ENCODE measurements at regions not wholly inside any gene's neighbourhood (a gene's known extent, or its start where the extent isn't known, plus 50 kb on each side); places are given as distances from the start of the nearest gene placed in this dataset.

GRCh38 chr10:36178616-36179015 lies 536.5 kb upstream of the FZD8 start:
- DNase-seq (ENCODE audit: low spot score), result no peak

- DNase-seq (ENCODE audit: low spot score), result no peak
Observed at GRCh38 chr10:36177071-36177470, 535.0 kb upstream of the FZD8 start.

- no peak for DNase-seq (ENCODE audit: low spot score)
Observed at GRCh38 chr10:36175954-36176353, 533.9 kb upstream of the FZD8 start.

DNA sequence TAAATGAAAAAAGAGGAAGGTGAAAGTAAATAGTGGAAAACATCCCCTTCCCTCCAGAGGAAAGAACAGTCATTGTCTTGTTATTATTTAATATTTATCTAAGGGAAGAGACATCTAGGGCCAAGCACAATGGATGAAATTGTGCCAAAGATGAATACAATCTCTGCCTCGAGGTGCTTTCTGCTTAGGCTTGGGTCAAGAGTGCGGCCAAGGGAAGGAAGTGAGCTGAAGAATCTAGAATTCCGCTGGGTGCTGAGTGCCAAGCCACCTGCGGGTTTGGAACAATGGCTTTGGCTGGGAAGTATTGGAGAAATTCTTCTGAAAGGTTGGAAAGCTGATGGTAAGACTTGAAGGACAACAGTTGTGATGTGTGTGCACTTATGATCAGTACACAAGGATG lies 531.3 kb upstream of the FZD8 start:
- no peak for DNase-seq (ENCODE audit: low spot score)

GRCh38 chr10:36171953-36172940 lies 530.2 kb upstream of the FZD8 start:
- no peak for DNase-seq (ENCODE audit: low spot score)

GRCh38 chr10:36171556-36171952 lies 529.5 kb upstream of the FZD8 start:
- DNase-seq (ENCODE audit: low spot score), result no peak

- no peak for DNase-seq (ENCODE audit: low spot score)
Observed at GRCh38 chr10:36170943-36171501, 528.9 kb upstream of the FZD8 start.

DNA sequence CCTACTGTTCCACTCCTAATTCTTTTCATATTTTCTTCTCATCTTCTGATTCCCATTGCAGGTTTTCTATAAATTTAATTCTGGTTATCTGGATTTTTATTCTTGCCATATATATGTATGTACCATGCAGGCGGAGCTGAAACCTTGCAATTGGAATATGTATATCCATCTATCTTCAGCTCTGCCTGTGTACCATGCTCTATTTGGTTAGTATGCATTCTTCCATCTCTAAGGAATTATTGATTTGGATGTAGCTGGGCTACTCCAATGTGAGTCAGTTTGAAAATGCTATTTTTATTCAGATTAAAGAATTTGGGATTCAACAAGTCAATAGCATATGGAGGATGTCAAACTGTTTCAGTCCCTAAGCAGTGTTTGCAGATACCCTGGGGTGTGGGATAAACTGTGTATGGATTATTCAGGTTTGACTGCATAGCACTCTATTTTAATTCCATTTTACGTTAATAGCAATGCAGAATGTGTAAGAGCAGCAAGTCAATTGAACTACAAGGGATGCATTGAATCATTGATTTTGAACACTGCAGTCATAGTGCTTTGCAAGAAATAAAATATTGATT lies 528.1 kb upstream of the FZD8 start:
- no peak for DNase-seq (ENCODE audit: low spot score)

DNA sequence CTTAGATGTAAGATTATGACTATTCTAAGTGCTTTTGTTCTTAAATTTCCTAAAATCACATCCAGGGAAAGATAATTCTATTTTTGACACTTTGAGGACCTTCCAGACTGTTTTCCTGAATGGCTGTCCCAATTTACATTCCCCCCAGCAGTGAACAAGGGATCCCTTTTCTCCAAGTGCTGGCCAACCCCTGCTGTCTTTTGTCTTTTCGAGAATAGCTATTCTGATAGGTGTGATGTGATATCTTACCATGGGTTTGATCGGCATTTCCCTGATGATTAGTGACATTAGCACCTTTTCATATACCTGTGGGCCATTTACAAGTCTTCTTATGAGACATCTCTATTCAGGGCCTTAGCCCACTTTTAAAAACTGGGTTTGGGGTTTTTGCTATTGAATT lies 526.7 kb upstream of the FZD8 start:
- DNase-seq (ENCODE audit: low spot score), result no peak

GRCh38 chr10:36164556-36165504 lies 522.7 kb upstream of the FZD8 start:
- no peak for DNase-seq (ENCODE audit: low spot score)

- peak; percentile 15 for DNase-seq (ENCODE audit: low spot score)
Observed at GRCh38 chr10:36163827-36164226, 521.7 kb upstream of the FZD8 start.

DNA sequence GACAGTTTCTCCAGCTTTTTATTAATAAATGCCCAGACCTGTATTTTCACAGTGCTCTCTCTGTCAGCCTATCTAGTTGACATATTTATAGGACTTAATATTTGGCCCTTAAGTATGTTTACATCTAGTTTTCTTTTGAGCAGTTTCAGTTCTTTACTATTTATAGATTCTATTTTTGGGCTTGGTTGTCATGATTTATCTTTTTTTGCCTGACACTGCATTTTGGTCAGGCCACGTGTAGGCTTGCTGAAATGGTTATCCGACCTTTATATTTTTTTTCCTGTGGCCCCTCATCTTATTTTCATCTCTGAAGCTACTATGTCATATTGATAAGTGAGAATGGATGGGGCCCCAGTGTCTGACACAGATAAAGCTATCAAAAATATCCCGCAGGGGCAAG lies 515.4 kb upstream of the FZD8 start:
- no peak for DNase-seq (ENCODE audit: low spot score)

DNA sequence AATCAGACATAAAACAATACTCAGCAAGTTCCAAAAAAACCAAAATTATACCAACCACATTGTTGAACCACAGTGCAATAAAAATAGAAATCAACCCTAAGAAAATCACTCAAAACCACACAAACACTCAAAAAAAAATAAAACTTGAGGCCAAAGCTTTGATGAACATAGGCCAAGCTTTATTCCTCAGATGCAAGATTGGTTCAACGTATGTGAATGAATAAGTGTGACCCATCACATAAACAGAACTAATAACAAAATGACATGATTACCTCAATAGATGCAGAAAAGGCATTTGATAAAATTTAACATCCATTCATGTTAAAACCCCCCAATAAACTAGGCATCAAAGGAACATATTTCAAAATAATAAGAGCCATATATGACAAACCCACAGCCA lies 506.1 kb upstream of the FZD8 start:
- DNase-seq (ENCODE audit: low spot score), result no peak

GRCh38 chr10:36147529-36147928 lies 505.4 kb upstream of the FZD8 start:
- DNase-seq (ENCODE audit: low spot score), result no peak

DNA sequence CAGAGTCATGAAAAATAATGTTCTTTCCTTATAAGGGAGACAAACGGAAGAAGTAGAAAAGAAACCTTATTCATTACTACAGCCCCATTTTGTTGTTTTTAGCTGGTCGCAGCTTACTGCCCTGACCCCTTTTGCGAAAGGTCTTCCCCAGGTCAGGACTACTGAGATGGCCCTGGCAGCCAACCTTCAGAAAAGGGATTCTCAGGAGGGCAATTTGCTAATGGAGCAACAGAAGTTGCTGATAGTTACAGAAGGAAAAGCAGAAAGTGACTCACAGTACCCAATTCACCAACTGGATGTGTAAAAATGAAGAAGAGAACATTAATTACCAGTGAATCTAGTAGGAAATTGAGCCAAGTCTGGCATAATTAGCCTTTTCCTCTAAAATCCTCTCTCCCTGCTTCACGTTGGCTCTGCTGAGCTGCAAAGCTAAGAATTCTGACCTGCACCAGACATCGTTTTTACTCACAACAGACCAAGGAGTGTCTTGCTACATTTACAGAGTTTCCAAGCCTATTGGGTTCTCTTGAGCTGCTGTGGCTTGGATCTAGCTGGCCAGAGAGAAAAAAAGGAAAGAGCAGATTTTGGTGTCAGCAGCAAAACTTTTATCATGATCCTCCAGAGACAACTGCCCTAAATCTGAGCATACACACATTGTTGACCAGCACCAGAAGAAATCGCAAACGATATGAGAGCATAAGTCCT lies 499.9 kb upstream of the FZD8 start:
- no peak for DNase-seq (ENCODE audit: low spot score)

DNA sequence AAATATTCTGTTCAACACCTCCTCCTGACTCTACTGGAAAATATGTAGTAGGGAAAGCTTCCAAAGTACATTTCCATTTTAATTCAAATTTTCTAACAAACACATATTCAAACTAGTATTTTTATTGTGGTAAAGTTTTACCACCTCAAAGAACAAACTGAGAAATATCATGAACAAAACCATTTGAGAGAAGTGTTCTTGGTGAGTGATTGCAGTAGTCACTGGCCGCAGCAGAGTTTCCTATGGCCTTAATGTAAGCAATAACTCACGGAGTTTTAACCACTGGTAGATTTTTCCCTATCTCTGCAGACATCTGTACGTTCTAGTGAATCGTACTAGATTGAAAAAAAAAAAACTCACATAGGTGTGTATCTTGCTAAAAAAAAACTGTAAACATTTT lies 487.0 kb upstream of the FZD8 start:
- no peak for DNase-seq (ENCODE audit: low spot score)

GRCh38 chr10:36126076-36126475 lies 484.0 kb upstream of the FZD8 start:
- DNase-seq (ENCODE audit: low spot score), result no peak

GRCh38 chr10:36119455-36119854 lies 477.4 kb upstream of the FZD8 start:
- DNase-seq (ENCODE audit: low spot score), result no peak

GRCh38 chr10:36118314-36118713 lies 476.2 kb upstream of the FZD8 start:
- DNase-seq (ENCODE audit: low spot score), result no peak

DNA sequence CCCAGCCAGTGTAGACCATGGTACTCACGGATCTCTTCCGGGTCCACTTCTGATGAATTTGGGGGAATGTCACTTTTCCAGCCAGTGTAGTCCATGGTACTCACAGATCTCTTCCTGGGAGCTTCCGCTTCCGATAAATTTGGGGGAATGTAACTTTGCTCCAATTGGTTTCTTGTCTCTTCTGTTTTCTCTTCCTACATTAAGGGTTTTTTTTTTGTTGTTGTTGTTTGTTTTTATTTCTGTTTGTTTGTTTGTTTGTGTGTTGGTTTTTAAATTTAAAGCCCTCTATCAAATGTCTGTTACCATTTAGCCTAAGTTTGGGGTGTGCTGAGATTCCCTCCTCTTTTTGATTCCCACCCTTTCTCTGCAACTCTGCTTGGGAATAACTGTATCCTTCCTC lies 475.8 kb upstream of the FZD8 start:
- DNase-seq (ENCODE audit: low spot score), result no peak

- DNase-seq (ENCODE audit: low spot score), result no peak
Observed at GRCh38 chr10:36117231-36117630, 475.1 kb upstream of the FZD8 start.
